Activated CD8-positive, alpha-beta memory T cell treated with anti-CD3 and anti-CD28 coated beads, Interleukin-2, amount 50 U/mL, for 48 hours (primary cell): ENCODE measurements at regions not wholly inside any gene's neighbourhood (a gene's known extent, or its start where the extent isn't known, plus 50 kb on each side); places are given as distances from the start of the nearest gene placed in this dataset.

Source experiments
- DNase-seq: peaks from one replicate; pipeline ENCODE4 v3.0.0-alpha.2; 2020

DNA sequence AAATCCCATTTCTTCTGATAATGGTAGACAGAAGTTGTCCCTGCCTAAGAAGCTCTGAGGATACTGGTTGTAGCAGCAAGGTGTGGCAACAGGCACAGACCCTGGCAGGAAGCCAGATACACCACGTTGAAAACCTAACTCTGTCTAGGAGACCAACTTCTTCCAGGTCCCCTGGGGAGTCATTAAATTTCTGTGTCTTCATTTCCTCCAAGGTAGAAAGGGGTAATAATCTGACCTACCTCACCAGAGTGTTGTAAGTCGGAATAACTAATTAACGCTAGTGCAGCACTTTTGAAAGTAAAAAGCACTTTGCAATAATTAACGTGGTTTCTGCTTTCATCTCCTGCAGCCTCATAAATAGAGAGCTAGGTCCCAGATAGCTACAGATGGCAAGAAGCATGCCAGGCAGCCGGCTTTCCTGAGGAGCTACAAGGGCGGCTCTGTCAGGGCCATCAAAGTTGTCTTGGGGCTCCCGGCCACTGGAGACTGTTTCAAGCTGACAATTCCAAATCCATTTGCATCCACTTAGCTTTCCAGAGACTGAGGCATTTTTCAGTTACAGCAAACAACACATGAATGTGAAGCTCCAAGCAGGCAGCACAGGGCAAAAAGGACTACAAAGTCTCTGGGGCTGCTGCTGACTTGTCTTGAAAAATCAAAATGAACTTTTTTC is 176.2 kb downstream of the FOXO1 start:
- peak; percentile 60 for DNase-seq

DNA sequence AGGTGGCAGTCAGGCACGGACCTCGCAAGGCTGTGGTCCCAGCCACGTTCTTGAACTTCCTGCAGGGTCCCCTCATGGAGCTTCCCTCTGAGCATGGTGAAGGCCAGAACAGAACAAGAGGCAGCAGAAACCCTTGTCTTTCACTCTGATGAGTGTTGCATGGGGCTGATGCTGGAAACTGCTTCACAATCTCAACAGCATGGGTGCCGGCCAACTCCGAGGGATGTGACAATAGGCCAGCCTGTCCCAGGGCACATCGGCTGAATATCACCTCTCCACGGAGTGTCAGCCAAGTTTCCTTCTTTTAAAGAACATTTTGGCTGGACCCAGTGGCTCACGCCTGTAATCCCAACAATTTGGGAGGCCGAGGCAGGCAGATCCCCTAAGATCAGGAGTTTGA is 173.9 kb downstream of the FOXO1 start:
- DNase-seq, result peak; percentile 50

DNA sequence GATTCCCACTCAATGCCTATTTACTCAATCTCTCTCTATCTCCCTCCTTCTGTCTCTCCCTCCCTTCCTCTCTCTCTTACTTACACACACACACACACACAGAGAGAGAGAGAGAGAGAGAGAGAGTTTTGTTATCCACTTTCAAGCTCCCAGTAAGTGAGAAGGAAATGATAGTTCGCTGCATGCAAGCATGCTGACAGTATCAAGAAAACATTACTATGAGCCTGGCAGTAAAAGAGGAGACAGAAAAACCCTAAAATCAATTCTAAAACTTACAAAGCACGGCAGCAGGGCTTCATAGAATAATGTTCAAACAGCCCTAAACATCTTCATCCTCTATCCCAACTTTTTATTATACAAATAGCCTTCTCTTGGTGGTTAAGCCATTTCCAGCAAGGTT is 171.9 kb downstream of the FOXO1 start:
- DNase-seq, result no peak

- DNase-seq, result no peak
These were observed 171.4 kb downstream of the FOXO1 start for GRCh38 chr13:40494946-40495620.

- DNase-seq, result no peak
These were observed 170.8 kb downstream of the FOXO1 start for GRCh38 chr13:40495621-40496001.

GRCh38 chr13:40496035-40496810 is 170.2 kb downstream of the FOXO1 start:
- DNase-seq, result no peak

GRCh38 chr13:40498461-40498860 is 168.0 kb downstream of the FOXO1 start:
- no peak for DNase-seq

DNA sequence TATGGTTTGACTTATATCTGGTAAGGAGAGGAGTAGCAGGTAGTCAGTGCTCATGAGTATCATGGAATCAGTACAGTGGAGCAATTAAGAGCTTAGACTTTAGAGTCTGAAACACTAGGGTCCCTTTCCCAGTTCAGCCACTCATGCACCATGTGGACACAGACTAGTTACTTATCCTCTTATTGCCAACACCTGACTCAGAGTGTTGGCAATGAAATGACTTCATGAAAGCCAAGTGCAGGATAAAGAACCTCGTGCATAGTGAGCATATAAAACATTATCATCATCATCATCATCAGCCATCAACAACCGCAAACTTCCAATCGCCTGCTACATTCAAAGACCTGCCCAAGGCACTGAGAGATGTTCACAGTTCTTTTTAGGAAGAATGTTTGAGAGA is 164.2 kb downstream of the FOXO1 start:
- DNase-seq, result no peak

GRCh38 chr13:40503011-40503410 is 163.4 kb downstream of the FOXO1 start:
- DNase-seq, result no peak

DNA sequence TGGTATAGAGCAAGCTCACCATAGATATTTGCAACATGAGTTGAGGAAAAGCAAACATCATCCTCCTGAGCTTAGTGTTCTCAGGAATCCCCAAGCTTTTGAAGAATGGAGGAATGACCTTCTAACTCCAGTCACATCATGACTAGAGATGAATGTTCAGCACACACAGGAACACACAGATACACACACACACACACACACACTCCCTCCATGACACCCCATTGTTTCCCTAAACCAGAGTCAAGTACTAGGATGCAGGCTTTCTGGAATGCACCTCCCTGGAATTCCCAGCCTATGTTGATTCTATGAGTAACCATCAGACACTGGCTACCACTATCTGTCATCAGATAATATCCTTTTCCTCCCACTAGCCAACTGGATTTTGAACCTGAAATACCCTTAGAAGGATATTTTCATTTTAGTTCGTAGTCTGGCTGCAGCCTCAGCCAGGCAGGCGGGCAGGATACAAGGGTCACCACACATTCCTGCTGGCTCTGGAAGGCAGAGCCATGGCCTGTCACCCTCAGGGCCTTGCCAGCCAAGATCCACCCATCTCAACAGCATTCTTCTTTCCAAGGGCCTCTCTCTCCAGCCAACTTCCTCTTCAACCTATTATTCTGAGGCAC is 162.4 kb downstream of the FOXO1 start:
- no peak for DNase-seq

- DNase-seq, result no peak
These were observed 161.8 kb downstream of the FOXO1 start for GRCh38 chr13:40504641-40505040.

- no peak for DNase-seq
These were observed 161.2 kb downstream of the FOXO1 start for GRCh38 chr13:40505196-40505595.
